ENCODE measurements at regions not wholly inside any gene's neighbourhood (a gene's known extent, or its start where the extent isn't known, plus 50 kb on each side); places are given as distances from the start of the nearest gene placed in this dataset.

- TF ChIP-seq ZNF335 (CRISPR knock-in tag; IDR thresholded peaks at IDR 0.05) (no peak), POLR2AphosphoS5 (IDR thresholded peaks at IDR 0.05; ENCODE audit: low read depth, low read length) (no peak), KDM4B (CRISPR knock-in tag; IDR thresholded peaks at IDR 0.05) (no peak), SRF (IDR thresholded peaks at IDR 0.05; ENCODE audit: low read depth, low read length) (no peak), ZNF766 (CRISPR knock-in tag; IDR thresholded peaks at IDR 0.05; ENCODE audit: borderline replicate concordance) (no peak), FOXK2 (IDR thresholded peaks at IDR 0.05) (no peak), CTCF (CRISPR knock-in tag; IDR thresholded peaks at IDR 0.05) (no peak), SP4 (CRISPR knock-in tag; IDR thresholded peaks at IDR 0.05) (no peak), PHF8 (CRISPR knock-in tag; IDR thresholded peaks at IDR 0.05) (no peak), GTF2F1 (IDR thresholded peaks at IDR 0.05; ENCODE audit: low read length) (no peak)
These were observed 451.3 kb downstream of the SNAPC1 start for GRCh38 chr14:62213516-62213915.

Measured in HepG2 (cell line).